ENCODE measurements at regions not wholly inside any gene's neighbourhood (a gene's known extent, or its start where the extent isn't known, plus 50 kb on each side); places are given as distances from the start of the nearest gene placed in this dataset.
A peak's percentile ranks its signal among the peaks of the same experiment; 100 is the strongest.

- no peak for ATAC-seq (ENCODE audit: low read depth in 2 of 2)
- H3K27me3 ChIP-seq (ENCODE audit: control insufficient read depth, insufficient read depth, low read length), result no peaks in the 10 kb centered on the region
- no peak overlapping the region for H3K27ac Mint-ChIP-seq
- DNase-seq, result no peak
- H3K27me3 Mint-ChIP-seq, result no peaks in the 10 kb centered on the region
- no peaks in the 10 kb centered on the region for H3K9me3 ChIP-seq (ENCODE audit: control insufficient read depth in 2 of 2, low read length in 2 of 2)
- no peaks in the 10 kb centered on the region for H3K4me1 Mint-ChIP-seq
- H3K36me3 Mint-ChIP-seq, result no peaks in the 10 kb centered on the region
- H3K4me3 ChIP-seq (ENCODE audit: low read depth, low read length), result no peak overlapping the region
- H3K36me3 ChIP-seq (ENCODE audit: control insufficient read depth, insufficient read depth, low read length), result no peaks in the 10 kb centered on the region
- no peak overlapping the region for H3K27ac ChIP-seq (ENCODE audit: insufficient read depth, low read length, poor library complexity, severe bottlenecking)
- H3K9me3 Mint-ChIP-seq, result peaks cover 0 to 2% (median 0%) of the 10 kb centered on the region in 7 donors
- H3K4me3 Mint-ChIP-seq, result no peak overlapping the region
- no peaks in the 10 kb centered on the region for H3K4me1 ChIP-seq (ENCODE audit: control insufficient read depth, insufficient read depth, low read length, poor library complexity, severe bottlenecking)
Measured at GRCh38 chr17:79137789-79138165, 63.2 kb downstream of the ENGASE start.

GRCh38 chr17:79137015-79137788 is 62.6 kb downstream of the ENGASE start:
- H3K36me3 Mint-ChIP-seq, result no peaks in the 10 kb centered on the region
- H3K4me1 Mint-ChIP-seq, result no peaks in the 10 kb centered on the region
- ATAC-seq (ENCODE audit: low read depth in 2 of 2) (no peak), DNase-seq (no peak)
- no peaks in the 10 kb centered on the region for H3K4me1 ChIP-seq (ENCODE audit: control insufficient read depth, insufficient read depth, low read length, poor library complexity, severe bottlenecking)
- H3K9me3 ChIP-seq (ENCODE audit: control insufficient read depth in 2 of 2, low read length in 2 of 2), result no peaks in the 10 kb centered on the region
- peaks cover 0 to 2% (median 0%) of the 10 kb centered on the region in 7 donors for H3K9me3 Mint-ChIP-seq
- no peak overlapping the region for H3K27ac Mint-ChIP-seq
- peak overlapping the region in 1 of 4 donors; percentile 73 for H3K4me3 Mint-ChIP-seq
- no peaks in the 10 kb centered on the region for H3K36me3 ChIP-seq (ENCODE audit: control insufficient read depth, insufficient read depth, low read length)
- no peaks in the 10 kb centered on the region for H3K27me3 ChIP-seq (ENCODE audit: control insufficient read depth, insufficient read depth, low read length)
- H3K4me3 ChIP-seq (ENCODE audit: low read depth, low read length), result no peak overlapping the region
- no peaks in the 10 kb centered on the region for H3K27me3 Mint-ChIP-seq
- H3K27ac ChIP-seq (ENCODE audit: insufficient read depth, low read length, poor library complexity, severe bottlenecking), result no peak overlapping the region

- ATAC-seq (ENCODE audit: low read depth in 2 of 2) (no peak), DNase-seq (no peak)
- Mint-ChIP-seq H3K4me1 (no peaks in the 10 kb centered on the region), H3K4me3 (peak overlapping the region in 1 of 4 donors; percentile 73), H3K36me3 (no peaks in the 10 kb centered on the region), H3K27ac (no peak overlapping the region), H3K9me3 (peaks cover 0 to 2% (median 0%) of the 10 kb centered on the region in 7 donors), H3K27me3 (no peaks in the 10 kb centered on the region)
- H3K4me3 ChIP-seq (ENCODE audit: low read depth, low read length), result no peak overlapping the region
- no peaks in the 10 kb centered on the region for H3K4me1 ChIP-seq (ENCODE audit: control insufficient read depth, insufficient read depth, low read length, poor library complexity, severe bottlenecking)
- H3K9me3 ChIP-seq (ENCODE audit: control insufficient read depth in 2 of 2, low read length in 2 of 2), result no peaks in the 10 kb centered on the region
- H3K27ac ChIP-seq (ENCODE audit: insufficient read depth, low read length, poor library complexity, severe bottlenecking), result no peak overlapping the region
- no peaks in the 10 kb centered on the region for H3K36me3 ChIP-seq (ENCODE audit: control insufficient read depth, insufficient read depth, low read length)
- no peaks in the 10 kb centered on the region for H3K27me3 ChIP-seq (ENCODE audit: control insufficient read depth, insufficient read depth, low read length)
Measured at GRCh38 chr17:79136596-79136995, 62.0 kb downstream of the ENGASE start.

All from CD4-positive, CD25-positive, alpha-beta regulatory T cell (primary cell).